GM06990 (cell line): ENCODE measurements at regions not wholly inside any gene's neighbourhood (a gene's known extent, or its start where the extent isn't known, plus 50 kb on each side); places are given as distances from the start of the nearest gene placed in this dataset.

ENCODE experiments used
- DNase-seq: peaks from one replicate; pipeline ENCODE4 v3.0.0-alpha.2; 2011; ENCODE audit not compliant: insufficient read length; ENCODE audit errors: extremely low read depth
- H3K27me3 ChIP-seq: replicated peaks from 2 replicates; pipeline ENCODE4 v1.6.0; 2011; ENCODE audit warnings: low read length; ENCODE audit not compliant: control insufficient read depth, insufficient read depth
- H3K36me3 ChIP-seq: 2 replicates; pipeline ENCODE4 v1.5.1; 2011; ENCODE audit warnings: low read length; ENCODE audit not compliant: control insufficient read depth, insufficient read depth
- H3K4me3 ChIP-seq: replicated peaks from 2 replicates; pipeline ENCODE4 v1.5.1; 2011; ENCODE audit warnings: low read depth, mild to moderate bottlenecking, control low read depth, low read length
- TF ChIP-seq, protein P1 (sequence below): IDR thresholded peaks from 2 replicates; pipeline ENCODE4 v1.5.1; 2011; ENCODE audit warnings: low read length, control low read depth, mild to moderate bottlenecking, inconsistent platforms; ENCODE audit not compliant: insufficient read depth, poor library complexity, severe bottlenecking

GRCh38 chr6:137816133-137816579 lies 50.9 kb upstream of the TNFAIP3 start:
- TF ChIP-seq, protein P1, sequence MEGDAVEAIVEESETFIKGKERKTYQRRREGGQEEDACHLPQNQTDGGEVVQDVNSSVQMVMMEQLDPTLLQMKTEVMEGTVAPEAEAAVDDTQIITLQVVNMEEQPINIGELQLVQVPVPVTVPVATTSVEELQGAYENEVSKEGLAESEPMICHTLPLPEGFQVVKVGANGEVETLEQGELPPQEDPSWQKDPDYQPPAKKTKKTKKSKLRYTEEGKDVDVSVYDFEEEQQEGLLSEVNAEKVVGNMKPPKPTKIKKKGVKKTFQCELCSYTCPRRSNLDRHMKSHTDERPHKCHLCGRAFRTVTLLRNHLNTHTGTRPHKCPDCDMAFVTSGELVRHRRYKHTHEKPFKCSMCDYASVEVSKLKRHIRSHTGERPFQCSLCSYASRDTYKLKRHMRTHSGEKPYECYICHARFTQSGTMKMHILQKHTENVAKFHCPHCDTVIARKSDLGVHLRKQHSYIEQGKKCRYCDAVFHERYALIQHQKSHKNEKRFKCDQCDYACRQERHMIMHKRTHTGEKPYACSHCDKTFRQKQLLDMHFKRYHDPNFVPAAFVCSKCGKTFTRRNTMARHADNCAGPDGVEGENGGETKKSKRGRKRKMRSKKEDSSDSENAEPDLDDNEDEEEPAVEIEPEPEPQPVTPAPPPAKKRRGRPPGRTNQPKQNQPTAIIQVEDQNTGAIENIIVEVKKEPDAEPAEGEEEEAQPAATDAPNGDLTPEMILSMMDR = no peak
- DNase-seq = no peak
- no peak overlapping the region for H3K4me3 ChIP-seq

GRCh38 chr6:137816688-137817618 lies 50.1 kb upstream of the TNFAIP3 start:
- TF ChIP-seq, protein P1 = no peak
- Histone ChIP-seq H3K4me3 (no peak overlapping the region), H3K27me3 (no peaks in the 10 kb centered on the region), H3K36me3 (no peaks in the 10 kb centered on the region)
- no peak for DNase-seq

More at GRCh38 chr6:137816133-137816579, 50.9 kb upstream of the TNFAIP3 start:
- no peaks in the 10 kb centered on the region for H3K27me3 ChIP-seq
- no peaks in the 10 kb centered on the region for H3K36me3 ChIP-seq
